ENCODE measurements at regions not wholly inside any gene's neighbourhood (a gene's known extent, or its start where the extent isn't known, plus 50 kb on each side); places are given as distances from the start of the nearest gene placed in this dataset.

GRCh38 chr1:184208622-184209021, 157.1 kb downstream of the TSEN15 start (continued):
- TF ChIP-seq PATZ1 (CRISPR knock-in tag; IDR thresholded peaks at IDR 0.05; ENCODE audit: borderline replicate concordance) (no peak), BACH2 (CRISPR knock-in tag; IDR thresholded peaks at IDR 0.05; ENCODE audit: borderline replicate concordance) (no peak), ARNTL (CRISPR knock-in tag; IDR thresholded peaks at IDR 0.05; ENCODE audit: borderline replicate concordance, low read depth) (no peak), ZNF565 (CRISPR knock-in tag; conservative IDR thresholded peaks at IDR 0.05; ENCODE audit: low read depth) (no peak)

- TF ChIP-seq ARNTL (CRISPR knock-in tag; IDR thresholded peaks at IDR 0.05; ENCODE audit: borderline replicate concordance, low read depth) = no peak
- TF ChIP-seq ZNF70 (CRISPR knock-in tag; IDR thresholded peaks at IDR 0.05) = 0 out of 2 replicates have a peak, but pooled peaks have one; percentile 41
- no peak for TF ChIP-seq ZC3H10 (CRISPR knock-in tag; IDR thresholded peaks at IDR 0.05)
- peak; percentile 49 for ATAC-seq
Measured at GRCh38 chr1:184210031-184210430, 158.5 kb downstream of the TSEN15 start.

DNA sequence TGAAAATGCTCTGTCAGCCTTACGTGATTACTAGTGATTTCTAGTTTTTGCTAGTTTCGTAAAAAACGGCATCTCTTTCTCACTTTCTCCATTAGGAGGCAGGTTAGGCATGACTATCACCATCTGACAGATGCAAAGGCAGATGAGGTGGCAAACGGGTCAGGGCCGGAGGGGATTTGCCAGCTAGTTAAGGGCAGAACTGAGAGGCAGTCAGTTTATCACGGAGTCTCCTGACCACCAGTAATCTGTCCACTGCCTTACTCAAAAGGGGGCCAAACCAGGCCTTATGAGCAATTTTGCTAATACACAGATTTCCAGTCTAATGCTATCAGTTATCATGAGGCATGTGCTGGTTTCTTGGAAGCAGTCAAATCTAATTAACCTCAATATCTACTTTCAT, 159.3 kb downstream of the TSEN15 start:
- peak; percentile 36; the same call in 2 of the 3 replicates for ATAC-seq
- no peak for TF ChIP-seq OSR1 (CRISPR knock-in tag; IDR thresholded peaks at IDR 0.05)
- no peak for TF ChIP-seq CSDC2 (CRISPR knock-in tag; IDR thresholded peaks at IDR 0.05)
- TF ChIP-seq TCF4 (CRISPR knock-in tag; IDR thresholded peaks at IDR 0.05; ENCODE audit: borderline replicate concordance) = no peak
- no peak for TF ChIP-seq PATZ1 (CRISPR knock-in tag; IDR thresholded peaks at IDR 0.05; ENCODE audit: borderline replicate concordance)
- no peak for TF ChIP-seq ZNF565 (CRISPR knock-in tag; conservative IDR thresholded peaks at IDR 0.05; ENCODE audit: low read depth)
- no peak for TF ChIP-seq ZFP3 (CRISPR knock-in tag; IDR thresholded peaks at IDR 0.05)
- TF ChIP-seq ESRRG (CRISPR knock-in tag; IDR thresholded peaks at IDR 0.05) = no peak
- TF ChIP-seq PPARA (CRISPR knock-in tag; IDR thresholded peaks at IDR 0.05; ENCODE audit: borderline replicate concordance) = no peak
- TF ChIP-seq RARB (CRISPR knock-in tag; IDR thresholded peaks at IDR 0.05) = no peak
- no peak for TF ChIP-seq ISL1 (CRISPR knock-in tag; IDR thresholded peaks at IDR 0.05)
- TF ChIP-seq ZFP30 (CRISPR knock-in tag; IDR thresholded peaks at IDR 0.05) = no peak
- TF ChIP-seq ZNF70 (CRISPR knock-in tag; IDR thresholded peaks at IDR 0.05) = no peak
- no peak for TF ChIP-seq ARNTL (CRISPR knock-in tag; IDR thresholded peaks at IDR 0.05; ENCODE audit: borderline replicate concordance, low read depth)
- TF ChIP-seq TOX (CRISPR knock-in tag; IDR thresholded peaks at IDR 0.05; ENCODE audit: borderline replicate concordance) = no peak
- no peak for TF ChIP-seq ZC3H10 (CRISPR knock-in tag; IDR thresholded peaks at IDR 0.05)
- no peak for TF ChIP-seq SNAI2 (CRISPR knock-in tag; IDR thresholded peaks at IDR 0.05)
- TF ChIP-seq CSRNP3 (CRISPR knock-in tag; IDR thresholded peaks at IDR 0.05) = no peak
- no peak for TF ChIP-seq BACH2 (CRISPR knock-in tag; IDR thresholded peaks at IDR 0.05; ENCODE audit: borderline replicate concordance)
- no peak for TF ChIP-seq ZNF8 (CRISPR knock-in tag; IDR thresholded peaks at IDR 0.05)

GRCh38 chr1:184212649-184213314, 161.3 kb downstream of the TSEN15 start:
- ATAC-seq = peak; percentile 81
- TF ChIP-seq ZC3H10 (CRISPR knock-in tag; IDR thresholded peaks at IDR 0.05) (no peak), RARB (CRISPR knock-in tag; IDR thresholded peaks at IDR 0.05) (no peak)

- TF ChIP-seq TSHZ2 (CRISPR knock-in tag; IDR thresholded peaks at IDR 0.05) (no peak), ISL1 (CRISPR knock-in tag; IDR thresholded peaks at IDR 0.05) (no peak), OSR1 (CRISPR knock-in tag; IDR thresholded peaks at IDR 0.05) (no peak)
- no peak for ATAC-seq
Measured at GRCh38 chr1:184214128-184214527, 162.6 kb downstream of the TSEN15 start.

All from SK-N-SH treated with all-trans-retinoic acid at 6 μM for 48 hours (cell line).